ENCODE measurements at regions not wholly inside any gene's neighbourhood (a gene's known extent, or its start where the extent isn't known, plus 50 kb on each side); places are given as distances from the start of the nearest gene placed in this dataset.

- TF ChIP-seq POLR2AphosphoS5 (IDR thresholded peaks at IDR 0.05) (no peak), POLR2A (IDR thresholded peaks at IDR 0.05) (no peak), CTCF (IDR thresholded peaks at IDR 0.05) (no peak)
- DNase-seq (ENCODE audit: low spot score in 2 of 2) = no peak
- Histone ChIP-seq H3K4me1 (no peaks in the 10 kb centered on the region), H3K9me3 (peaks cover 0 to 4% of the 10 kb centered on the region in 2 donors), H3K27ac (no peak overlapping the region), H3K27me3 (no peaks in the 10 kb centered on the region), H3K36me3 (no peaks in the 10 kb centered on the region), H3K4me3 (no peak overlapping the region)
- intact Hi-C loops (cut with DNase I; ENCODE audit: low total_unique reads) = no loop called here
Observed at GRCh38 chr3:83500422-83500821, 1458.4 kb upstream of the CADM2 start.

GRCh38 chr3:83500931-83501330 is 1457.9 kb upstream of the CADM2 start:
- Histone ChIP-seq H3K4me1 (no peaks in the 10 kb centered on the region), H3K9me3 (peaks cover 0 to 7% of the 10 kb centered on the region in 2 donors), H3K27me3 (no peaks in the 10 kb centered on the region), H3K27ac (no peak overlapping the region), H3K36me3 (no peaks in the 10 kb centered on the region), H3K4me3 (no peak overlapping the region)
- TF ChIP-seq POLR2AphosphoS5 (IDR thresholded peaks at IDR 0.05) (no peak), POLR2A (IDR thresholded peaks at IDR 0.05) (no peak), CTCF (IDR thresholded peaks at IDR 0.05) (no peak)
- intact Hi-C loops (cut with DNase I; ENCODE audit: low total_unique reads) = no loop called here
- DNase-seq (ENCODE audit: low spot score in 2 of 2) = no peak

GRCh38 chr3:83513051-83513450 is 1445.7 kb upstream of the CADM2 start:
- no peaks in the 10 kb centered on the region for H3K36me3 ChIP-seq
- no peak overlapping the region for H3K27ac ChIP-seq
- TF ChIP-seq CTCF (IDR thresholded peaks at IDR 0.05) (no peak), POLR2AphosphoS5 (IDR thresholded peaks at IDR 0.05) (no peak), POLR2A (IDR thresholded peaks at IDR 0.05) (no peak)
- no peak overlapping the region for H3K4me3 ChIP-seq
- no peaks in the 10 kb centered on the region for H3K4me1 ChIP-seq
- no peaks in the 10 kb centered on the region for H3K27me3 ChIP-seq
- H3K9me3 ChIP-seq = no peaks in the 10 kb centered on the region
- intact Hi-C loops (cut with DNase I; ENCODE audit: low total_unique reads) = no loop called here
- no peak for DNase-seq (ENCODE audit: low spot score in 2 of 2)

- Histone ChIP-seq H3K4me1 (no peaks in the 10 kb centered on the region), H3K27me3 (no peaks in the 10 kb centered on the region), H3K9me3 (no peaks in the 10 kb centered on the region), H3K27ac (no peak overlapping the region), H3K4me3 (no peak overlapping the region), H3K36me3 (no peaks in the 10 kb centered on the region)
- intact Hi-C loops (cut with DNase I; ENCODE audit: low total_unique reads) = no loop called here
- TF ChIP-seq CTCF (IDR thresholded peaks at IDR 0.05) (no peak), POLR2A (IDR thresholded peaks at IDR 0.05) (no peak), POLR2AphosphoS5 (IDR thresholded peaks at IDR 0.05) (no peak)
- DNase-seq (ENCODE audit: low spot score in 2 of 2) = no peak
Observed at GRCh38 chr3:83513677-83514076, 1445.1 kb upstream of the CADM2 start.

GRCh38 chr3:83514130-83514914 is 1444.5 kb upstream of the CADM2 start:
- DNase-seq (ENCODE audit: low spot score in 2 of 2) = no peak
- Histone ChIP-seq H3K36me3 (no peaks in the 10 kb centered on the region), H3K4me3 (no peak overlapping the region), H3K4me1 (no peaks in the 10 kb centered on the region), H3K27me3 (no peaks in the 10 kb centered on the region), H3K9me3 (no peaks in the 10 kb centered on the region), H3K27ac (no peak overlapping the region)
- intact Hi-C loops (cut with DNase I; ENCODE audit: low total_unique reads) = no loop called here
- TF ChIP-seq POLR2A (IDR thresholded peaks at IDR 0.05) (no peak), POLR2AphosphoS5 (IDR thresholded peaks at IDR 0.05) (no peak), CTCF (IDR thresholded peaks at IDR 0.05) (no peak)

Data from breast epithelium (tissue), 4 donors.